Epithelial cell of esophagus (primary cell): ENCODE measurements at regions not wholly inside any gene's neighbourhood (a gene's known extent, or its start where the extent isn't known, plus 50 kb on each side); places are given as distances from the start of the nearest gene placed in this dataset.

Source experiments
- DNase-seq: peaks from one replicate; pipeline ENCODE4 v3.0.0; 2010; ENCODE audit warnings: low read depth
- H3K4me3 ChIP-seq: 2 replicates; pipeline ENCODE4 v1.5.1; 2011; ENCODE audit warnings: mild to moderate bottlenecking, low read length, control low read depth
- TF ChIP-seq, protein P1 (sequence below): IDR thresholded peaks from 2 replicates; pipeline ENCODE4 v1.5.1; 2011; ENCODE audit warnings: low read depth, mild to moderate bottlenecking, low read length, control low read depth, inconsistent platforms; ENCODE audit not compliant: insufficient read depth; ENCODE audit errors: missing control alignments

DNA sequence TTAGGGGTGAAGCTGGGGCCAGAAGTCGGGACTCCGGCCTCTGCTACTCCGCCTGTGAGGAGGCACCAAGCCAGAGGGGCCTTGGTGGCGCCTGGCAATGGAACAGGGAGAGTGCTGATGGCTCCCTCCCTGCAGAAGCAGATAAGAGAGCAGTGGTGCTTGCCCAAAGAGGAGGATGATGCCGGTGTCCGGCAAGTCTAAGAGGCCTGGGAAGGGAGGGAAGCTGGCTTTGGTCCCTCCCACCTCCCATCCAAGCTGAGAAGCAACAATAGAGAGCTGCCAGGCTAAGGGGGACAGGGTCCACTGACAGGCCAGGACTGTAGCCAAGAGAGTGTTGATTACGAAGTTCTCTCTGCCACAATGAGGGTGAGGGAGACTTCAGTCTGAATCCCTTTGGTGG lies 479.5 kb downstream of the TNS1 start:
- DNase-seq: no peak
- H3K4me3 ChIP-seq: no peak overlapping the region
- TF ChIP-seq, protein P1, sequence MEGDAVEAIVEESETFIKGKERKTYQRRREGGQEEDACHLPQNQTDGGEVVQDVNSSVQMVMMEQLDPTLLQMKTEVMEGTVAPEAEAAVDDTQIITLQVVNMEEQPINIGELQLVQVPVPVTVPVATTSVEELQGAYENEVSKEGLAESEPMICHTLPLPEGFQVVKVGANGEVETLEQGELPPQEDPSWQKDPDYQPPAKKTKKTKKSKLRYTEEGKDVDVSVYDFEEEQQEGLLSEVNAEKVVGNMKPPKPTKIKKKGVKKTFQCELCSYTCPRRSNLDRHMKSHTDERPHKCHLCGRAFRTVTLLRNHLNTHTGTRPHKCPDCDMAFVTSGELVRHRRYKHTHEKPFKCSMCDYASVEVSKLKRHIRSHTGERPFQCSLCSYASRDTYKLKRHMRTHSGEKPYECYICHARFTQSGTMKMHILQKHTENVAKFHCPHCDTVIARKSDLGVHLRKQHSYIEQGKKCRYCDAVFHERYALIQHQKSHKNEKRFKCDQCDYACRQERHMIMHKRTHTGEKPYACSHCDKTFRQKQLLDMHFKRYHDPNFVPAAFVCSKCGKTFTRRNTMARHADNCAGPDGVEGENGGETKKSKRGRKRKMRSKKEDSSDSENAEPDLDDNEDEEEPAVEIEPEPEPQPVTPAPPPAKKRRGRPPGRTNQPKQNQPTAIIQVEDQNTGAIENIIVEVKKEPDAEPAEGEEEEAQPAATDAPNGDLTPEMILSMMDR: no peak

DNA sequence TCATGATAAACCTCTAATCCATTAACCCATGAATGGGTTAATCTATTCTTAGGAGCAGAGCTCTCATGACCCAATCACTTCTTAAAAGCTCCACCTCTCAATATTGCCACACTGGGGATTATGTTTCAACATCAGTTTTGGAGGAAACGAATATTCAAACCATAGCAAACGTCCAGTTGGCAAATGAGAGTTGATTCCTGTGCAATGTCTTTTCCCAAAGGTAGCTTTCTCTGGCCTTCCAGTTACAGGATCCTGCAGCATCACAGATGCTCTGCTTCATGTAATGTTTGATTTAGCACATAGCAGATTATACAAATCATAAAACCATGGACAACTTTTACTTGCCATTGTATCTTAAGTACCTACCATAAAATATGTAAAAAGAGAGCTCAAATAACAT lies 481.0 kb downstream of the TNS1 start:
- no peak overlapping the region for H3K4me3 ChIP-seq
- peak; percentile 39 for DNase-seq
- TF ChIP-seq, protein P1: no peak

DNA sequence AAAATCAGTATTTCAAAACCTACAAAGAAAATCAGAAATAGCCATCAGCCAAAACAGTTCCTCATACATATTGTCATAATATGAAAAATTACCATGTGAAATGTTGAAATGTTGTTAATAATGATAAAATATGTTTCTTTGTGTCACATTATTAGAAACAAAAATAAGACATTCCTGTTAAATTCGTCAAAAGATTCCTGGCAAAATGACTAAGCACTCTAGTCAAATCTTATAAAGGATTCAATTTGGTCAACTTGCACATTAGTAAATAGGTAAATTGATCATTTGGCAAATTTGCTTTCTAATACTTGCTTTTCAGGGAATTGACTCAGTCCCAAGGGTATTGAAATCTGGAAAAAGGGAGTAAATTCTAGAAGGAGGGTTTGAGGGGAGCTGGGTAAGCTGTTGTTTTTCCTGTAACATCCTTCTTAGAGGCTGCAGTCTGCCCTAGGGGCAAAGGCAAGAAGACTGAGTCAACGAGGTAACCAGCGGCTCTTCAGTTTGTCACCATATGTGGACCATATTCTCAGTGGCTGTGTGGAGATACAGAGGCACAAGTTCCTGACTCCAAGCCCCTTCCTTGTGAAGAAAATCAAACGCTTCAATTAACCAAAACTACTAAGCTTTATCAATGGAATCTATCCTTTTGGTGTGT lies 482.3 kb downstream of the TNS1 start:
- TF ChIP-seq, protein P1: no peak
- no peak overlapping the region for H3K4me3 ChIP-seq
- peak; percentile 18 for DNase-seq

DNA sequence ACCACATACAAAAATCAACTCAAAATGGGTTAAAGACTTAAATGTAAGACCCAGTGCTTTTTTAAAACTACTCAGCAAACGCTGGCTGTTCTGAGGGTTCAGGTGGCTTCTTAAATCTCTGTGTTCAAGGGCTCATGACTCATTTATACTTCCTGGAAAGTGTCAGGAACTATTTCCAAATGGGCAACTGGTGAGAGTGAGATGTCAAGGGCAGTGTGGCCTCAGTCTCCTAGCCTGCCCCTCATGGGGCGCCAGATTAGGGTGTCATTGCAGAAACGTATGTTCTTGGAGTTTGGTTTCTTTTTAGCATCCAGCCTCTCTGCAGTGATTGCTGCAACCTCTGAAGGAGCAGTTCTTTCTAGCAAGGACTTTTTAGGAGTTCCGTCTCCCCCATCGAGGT lies 485.4 kb downstream of the TNS1 start:
- DNase-seq: no peak
- no peak overlapping the region for H3K4me3 ChIP-seq
- TF ChIP-seq, protein P1: no peak

DNA sequence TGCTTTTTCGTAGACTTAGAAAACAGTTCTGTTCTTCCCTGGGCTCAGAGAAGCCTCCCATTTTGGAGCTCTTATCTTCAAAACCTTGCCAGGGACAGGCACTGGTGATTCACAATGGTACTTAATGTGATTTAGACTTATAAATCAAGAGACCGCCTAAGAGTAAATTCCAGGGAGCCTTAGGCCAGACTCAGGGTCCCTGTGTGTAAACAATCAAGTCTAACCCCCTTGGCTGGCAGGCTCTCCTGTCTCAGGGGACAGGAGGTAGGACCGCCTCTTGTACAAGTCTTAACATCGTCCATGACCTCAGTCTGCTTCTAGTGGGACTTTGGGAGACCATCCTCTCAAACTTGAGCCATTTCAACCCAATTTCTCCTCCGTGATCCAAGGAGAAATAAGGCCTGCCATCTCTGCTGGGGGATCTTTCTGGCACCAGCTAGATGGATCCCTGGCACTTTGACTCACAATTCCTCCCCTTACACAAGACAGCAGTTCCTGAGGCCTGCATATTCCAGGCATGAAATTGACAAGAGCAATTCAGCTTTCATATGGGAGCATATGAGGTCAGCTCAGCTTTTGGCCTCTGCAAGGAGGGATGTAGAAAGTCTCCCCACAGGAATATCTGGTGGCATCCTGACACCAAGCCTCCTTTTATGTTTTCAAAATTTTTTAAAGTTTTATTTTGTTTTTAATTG lies 487.0 kb downstream of the TNS1 start:
- no peak overlapping the region for H3K4me3 ChIP-seq
- TF ChIP-seq, protein P1: no peak

DNA sequence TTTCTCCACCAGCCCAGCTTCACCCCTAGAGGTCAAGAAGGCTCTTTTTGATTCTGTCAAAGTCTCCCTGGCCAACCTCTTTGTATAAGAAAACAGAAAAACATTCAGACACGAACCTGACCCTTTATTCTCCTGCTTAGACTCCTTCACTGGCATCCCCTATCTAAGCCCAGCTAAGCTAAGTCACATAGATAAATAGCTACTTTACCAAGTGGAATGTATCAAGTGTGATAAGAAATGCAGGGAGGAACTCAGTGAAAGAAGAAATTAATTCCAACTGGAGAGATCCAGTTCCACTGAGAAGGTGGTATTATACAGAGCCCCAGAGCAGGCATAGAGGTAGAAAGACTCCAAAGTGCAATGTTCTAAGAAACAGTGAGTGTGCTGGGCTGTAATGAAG lies 489.5 kb downstream of the TNS1 start:
- DNase-seq: no peak

More for the DNA sequence above, 487.0 kb downstream of the TNS1 start:
- DNase-seq: no peak

DNA sequence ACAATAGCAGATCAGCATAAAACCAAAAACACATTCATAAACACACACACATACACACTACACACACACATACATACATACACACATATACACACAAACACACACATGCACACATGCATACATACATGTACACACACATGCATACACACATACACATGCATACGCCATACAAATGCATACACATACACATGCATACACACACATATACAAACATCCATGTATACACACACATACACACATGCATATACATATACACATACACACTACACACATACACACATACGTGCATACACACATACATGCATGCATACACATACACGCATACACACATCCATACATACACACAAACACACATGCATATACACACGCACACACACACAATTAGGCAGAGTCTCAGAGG lies 490.1 kb downstream of the TNS1 start:
- DNase-seq: no peak
- TF ChIP-seq, protein P1: no peak

More for the DNA sequence above, 489.5 kb downstream of the TNS1 start:
- TF ChIP-seq, protein P1: no peak
- no peak overlapping the region for H3K4me3 ChIP-seq

More for the DNA sequence above, 490.1 kb downstream of the TNS1 start:
- H3K4me3 ChIP-seq: no peak overlapping the region
